ENCODE measurements at regions not wholly inside any gene's neighbourhood (a gene's known extent, or its start where the extent isn't known, plus 50 kb on each side); places are given as distances from the start of the nearest gene placed in this dataset.

DNA sequence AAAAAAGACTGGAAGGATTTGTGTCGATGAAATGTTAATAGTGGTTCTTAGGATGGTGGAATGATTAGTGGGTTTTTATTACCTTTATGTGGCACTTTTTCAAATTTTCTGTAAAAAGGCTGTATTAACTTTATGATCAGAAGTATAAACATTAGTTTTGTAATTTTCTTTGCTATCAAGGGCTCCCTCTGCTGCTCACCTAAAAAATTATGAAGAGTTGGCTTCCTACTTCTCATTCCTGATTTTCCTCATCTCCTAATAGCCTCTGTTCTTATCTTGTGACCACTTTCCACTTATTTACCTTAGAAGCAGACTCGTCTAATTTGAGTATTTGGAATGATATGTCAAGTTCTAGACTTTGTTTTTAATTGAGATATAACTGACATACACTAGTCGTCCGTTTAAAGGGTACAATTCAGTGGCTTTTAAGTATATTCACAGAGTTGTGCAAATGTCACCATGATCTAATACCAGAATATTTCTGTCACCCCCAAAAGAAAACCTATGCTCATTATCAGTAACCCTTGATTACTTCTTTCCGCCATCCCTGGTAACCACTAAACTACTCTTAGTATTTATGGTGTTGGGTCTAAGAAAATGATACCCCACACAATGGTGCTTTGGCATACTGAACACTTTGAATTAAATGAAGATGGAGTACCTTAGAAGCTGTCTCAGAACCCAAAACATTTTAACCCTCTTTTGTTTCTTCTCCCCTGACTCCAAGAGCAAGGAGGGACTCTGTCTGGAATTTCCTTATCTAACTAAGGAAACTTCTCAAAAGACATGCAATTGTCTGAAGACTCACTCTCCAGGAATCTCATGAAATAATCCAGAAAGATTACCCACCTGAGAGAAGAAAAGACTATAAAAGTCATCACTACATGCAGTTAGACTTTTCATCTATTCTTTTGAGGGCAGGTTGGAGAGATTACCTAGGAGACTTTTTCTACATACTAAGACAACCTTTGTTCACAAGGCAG, 311.3 kb downstream of the DLEU7 start:
- H3K4me1 ChIP-seq = peaks cover 28% of the 10 kb centered on the region
- H3K27me3 ChIP-seq = no peaks in the 10 kb centered on the region
- H3K4me3 ChIP-seq = no peak overlapping the region
- WGBS, 2 donors = 33 to 45% methylated on average over 5 of the region's 5 CpGs
- H3K36me3 ChIP-seq (replicated peaks in 1 of 2; ENCODE audit: insufficient read depth in 1 of 2, low read depth in 2 of 2) = no peaks in the 10 kb centered on the region
- DNase-seq = no peak
- no peak for TF ChIP-seq POLR2A (IDR thresholded peaks at IDR 0.05)
- TF ChIP-seq, protein P1, sequence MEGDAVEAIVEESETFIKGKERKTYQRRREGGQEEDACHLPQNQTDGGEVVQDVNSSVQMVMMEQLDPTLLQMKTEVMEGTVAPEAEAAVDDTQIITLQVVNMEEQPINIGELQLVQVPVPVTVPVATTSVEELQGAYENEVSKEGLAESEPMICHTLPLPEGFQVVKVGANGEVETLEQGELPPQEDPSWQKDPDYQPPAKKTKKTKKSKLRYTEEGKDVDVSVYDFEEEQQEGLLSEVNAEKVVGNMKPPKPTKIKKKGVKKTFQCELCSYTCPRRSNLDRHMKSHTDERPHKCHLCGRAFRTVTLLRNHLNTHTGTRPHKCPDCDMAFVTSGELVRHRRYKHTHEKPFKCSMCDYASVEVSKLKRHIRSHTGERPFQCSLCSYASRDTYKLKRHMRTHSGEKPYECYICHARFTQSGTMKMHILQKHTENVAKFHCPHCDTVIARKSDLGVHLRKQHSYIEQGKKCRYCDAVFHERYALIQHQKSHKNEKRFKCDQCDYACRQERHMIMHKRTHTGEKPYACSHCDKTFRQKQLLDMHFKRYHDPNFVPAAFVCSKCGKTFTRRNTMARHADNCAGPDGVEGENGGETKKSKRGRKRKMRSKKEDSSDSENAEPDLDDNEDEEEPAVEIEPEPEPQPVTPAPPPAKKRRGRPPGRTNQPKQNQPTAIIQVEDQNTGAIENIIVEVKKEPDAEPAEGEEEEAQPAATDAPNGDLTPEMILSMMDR (IDR thresholded peaks at IDR 0.05) = peak; percentile 29 to 70 (median 63)
- no peak overlapping the region for H3K27ac ChIP-seq
- no peak for ATAC-seq
- intact Hi-C loops (cut with DNase I) = loop anchor here (10.0 kb wide), 1 partner anchor 547 kb away; no protein-coding TSS in a partner anchor
- peaks cover 0 to 6% (median 0%) of the 10 kb centered on the region in 3 donors for H3K9me3 ChIP-seq

DNA sequence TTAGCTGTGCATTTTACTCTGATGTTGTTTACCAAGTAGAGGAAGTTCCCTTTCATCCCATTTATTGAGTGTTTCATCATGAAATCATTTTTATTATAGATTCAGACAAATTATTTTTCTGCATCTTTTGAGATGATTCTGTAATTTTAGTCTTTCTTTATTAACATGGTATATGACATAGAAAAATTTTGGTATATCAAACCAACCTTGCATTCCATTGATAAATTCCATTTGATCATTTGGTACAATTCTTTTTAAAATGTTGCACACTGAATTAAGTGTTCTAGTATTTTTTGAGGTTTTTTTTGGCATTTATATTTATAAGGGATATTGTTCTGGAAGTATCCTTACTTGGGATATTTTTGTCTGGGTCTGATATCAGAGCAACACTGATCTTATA, 308.4 kb downstream of the DLEU7 start:
- intact Hi-C loops (cut with DNase I) = loop anchor here (10.0 kb wide), 1 partner anchor 550 kb away; no protein-coding TSS in a partner anchor
- H3K36me3 ChIP-seq (replicated peaks in 1 of 2; ENCODE audit: insufficient read depth in 1 of 2, low read depth in 2 of 2) = no peaks in the 10 kb centered on the region
- TF ChIP-seq, protein P1 (IDR thresholded peaks at IDR 0.05) = no peak
- no peak for TF ChIP-seq POLR2A (IDR thresholded peaks at IDR 0.05)

DNA sequence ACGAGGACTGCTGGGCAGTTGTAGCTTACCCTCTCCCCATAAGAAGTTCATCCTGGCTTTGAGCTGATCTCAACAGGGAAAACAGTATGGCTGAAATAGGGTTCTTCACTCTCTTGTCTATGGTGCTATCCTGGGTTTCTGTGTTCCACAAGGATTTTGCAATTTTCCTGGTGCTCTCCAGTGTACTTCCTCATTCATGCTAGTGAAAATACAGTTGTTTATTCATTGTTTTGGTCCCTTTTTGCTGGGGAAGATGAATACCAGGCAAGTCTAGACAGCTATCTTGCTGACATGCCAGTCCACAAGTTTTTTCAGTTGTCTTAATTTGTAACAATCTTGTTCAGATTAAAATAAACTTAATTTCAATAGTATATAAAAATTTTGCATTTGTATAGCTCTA, 306.5 kb downstream of the DLEU7 start:
- no peaks in the 10 kb centered on the region for H3K36me3 ChIP-seq (replicated peaks in 1 of 2; ENCODE audit: insufficient read depth in 1 of 2, low read depth in 2 of 2)
- ATAC-seq = no peak
- WGBS, 2 donors = 80 to 82% methylated on average over 1 of the region's 1 CpG
- TF ChIP-seq, protein P1 (IDR thresholded peaks at IDR 0.05) = no peak
- no peak for TF ChIP-seq POLR2A (IDR thresholded peaks at IDR 0.05)
- H3K9me3 ChIP-seq = peaks cover 0 to 6% (median 0%) of the 10 kb centered on the region in 3 donors
- no peaks in the 10 kb centered on the region for H3K27me3 ChIP-seq
- no peak overlapping the region for H3K27ac ChIP-seq
- H3K4me3 ChIP-seq = no peak overlapping the region
- intact Hi-C loops (cut with DNase I) = loop anchor here (10.0 kb wide), 1 partner anchor 552 kb away; no protein-coding TSS in a partner anchor
- H3K4me1 ChIP-seq = no peaks in the 10 kb centered on the region
- DNase-seq = no peak

More for the DNA sequence above, 308.4 kb downstream of the DLEU7 start:
- DNase-seq (no peak), ATAC-seq (no peak)
- H3K4me1 ChIP-seq = peaks cover 4% of the 10 kb centered on the region
- no peak overlapping the region for H3K27ac ChIP-seq
- no peaks in the 10 kb centered on the region for H3K27me3 ChIP-seq
- peaks cover 0 to 6% (median 0%) of the 10 kb centered on the region in 3 donors for H3K9me3 ChIP-seq
- H3K4me3 ChIP-seq = no peak overlapping the region

DNA sequence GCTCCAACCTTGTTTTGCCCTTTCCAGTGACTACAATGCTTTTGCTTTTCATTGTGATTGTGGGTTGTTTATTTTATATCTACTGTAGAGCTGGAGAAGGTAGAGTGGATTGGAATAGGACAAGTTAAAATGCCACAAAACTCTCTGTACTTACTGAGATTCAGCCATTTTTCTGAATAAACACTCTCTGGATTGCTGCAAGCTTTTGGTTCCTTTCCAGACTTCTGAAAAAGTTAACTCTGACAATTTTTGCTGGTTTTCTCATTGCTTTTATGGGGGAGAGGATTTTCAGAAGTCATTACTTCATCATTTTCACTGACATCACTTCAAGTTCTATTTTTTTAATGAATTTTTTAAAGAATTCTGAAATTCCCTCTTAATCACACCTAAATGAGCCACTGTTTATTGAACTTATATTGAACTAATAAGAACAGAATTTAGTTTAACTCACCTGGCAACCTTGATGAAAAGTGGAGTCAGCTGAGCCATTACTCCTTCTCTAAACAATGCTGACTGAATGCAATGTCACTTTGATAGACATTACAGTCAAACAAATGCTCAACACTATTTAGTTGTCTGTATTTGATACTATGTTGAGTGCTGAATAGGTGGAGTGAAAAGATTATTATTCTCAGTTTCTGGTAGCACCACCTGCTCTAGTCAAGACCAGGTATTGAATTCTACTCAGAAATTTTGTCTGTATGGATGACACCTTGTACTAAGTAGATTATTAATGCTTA, 303.5 kb downstream of the DLEU7 start:
- Histone ChIP-seq H3K9me3 (peaks cover 0 to 3% (median 0%) of the 10 kb centered on the region in 3 donors), H3K4me1 (no peaks in the 10 kb centered on the region), H3K4me3 (no peak overlapping the region), H3K36me3 (replicated peaks in 1 of 2; ENCODE audit: insufficient read depth in 1 of 2, low read depth in 2 of 2) (no peaks in the 10 kb centered on the region), H3K27me3 (no peaks in the 10 kb centered on the region), H3K27ac (no peak overlapping the region)
- DNase-seq = no peak
- intact Hi-C loops (cut with DNase I) = loop anchor here (10.0 kb wide), 1 partner anchor 555 kb away; no protein-coding TSS in a partner anchor
- TF ChIP-seq, protein P1 (IDR thresholded peaks at IDR 0.05) = no peak
- TF ChIP-seq POLR2A (IDR thresholded peaks at IDR 0.05) = no peak
- ATAC-seq = no peak

All from body of pancreas (tissue), 4 donors.